Hematopoietic multipotent progenitor cell treated with erythropoietin and hydrocortisone succinate and interleukin-3 and kit ligand, for 8 days (in vitro differentiated cells): ENCODE measurements at regions not wholly inside any gene's neighbourhood (a gene's known extent, or its start where the extent isn't known, plus 50 kb on each side); places are given as distances from the start of the nearest gene placed in this dataset.

Source experiments
- DNase-seq: peaks from one replicate; pipeline ENCODE4 v3.0.0-alpha.2; 2015

DNA sequence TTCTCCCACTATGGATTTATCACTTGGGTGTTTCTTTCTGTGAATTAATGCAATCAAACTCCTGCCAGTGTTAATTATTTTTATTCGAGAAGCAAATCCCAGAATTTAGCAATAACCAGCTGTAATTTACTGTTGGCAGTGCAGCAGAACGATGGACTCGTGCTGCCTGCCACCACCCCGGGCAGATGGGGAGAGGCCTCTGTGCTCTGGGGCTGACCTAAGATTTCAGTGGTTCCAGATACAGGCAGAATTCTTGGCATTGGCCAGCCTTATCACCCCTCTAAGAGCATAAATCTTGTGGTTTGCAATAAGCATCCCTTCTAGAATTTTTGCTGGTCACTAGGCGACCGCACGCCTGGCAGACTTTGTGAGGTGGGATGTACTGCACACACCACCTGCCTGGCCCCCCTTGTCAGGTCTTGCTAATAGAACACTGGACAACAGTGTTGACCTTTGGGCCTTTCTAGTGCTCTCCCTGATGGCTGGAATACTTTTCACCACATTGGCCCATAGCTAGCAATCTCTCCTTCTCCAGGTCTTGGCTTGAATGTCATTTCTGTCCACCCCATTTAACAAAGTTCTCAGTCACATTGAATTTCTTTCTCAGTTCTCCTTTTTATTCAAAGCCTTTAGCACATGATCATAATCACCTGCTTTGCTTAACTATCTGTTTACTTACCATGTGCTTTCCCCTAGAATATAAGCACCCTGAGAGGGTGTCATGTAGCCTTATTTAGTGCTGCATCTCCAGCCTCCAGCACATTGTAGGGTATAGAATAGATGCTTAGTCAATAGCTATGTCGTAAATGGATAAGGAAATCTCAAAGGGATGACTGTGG is 122.1 kb upstream of the DYNLRB2 start:
- peak; percentile 25 for DNase-seq

DNA sequence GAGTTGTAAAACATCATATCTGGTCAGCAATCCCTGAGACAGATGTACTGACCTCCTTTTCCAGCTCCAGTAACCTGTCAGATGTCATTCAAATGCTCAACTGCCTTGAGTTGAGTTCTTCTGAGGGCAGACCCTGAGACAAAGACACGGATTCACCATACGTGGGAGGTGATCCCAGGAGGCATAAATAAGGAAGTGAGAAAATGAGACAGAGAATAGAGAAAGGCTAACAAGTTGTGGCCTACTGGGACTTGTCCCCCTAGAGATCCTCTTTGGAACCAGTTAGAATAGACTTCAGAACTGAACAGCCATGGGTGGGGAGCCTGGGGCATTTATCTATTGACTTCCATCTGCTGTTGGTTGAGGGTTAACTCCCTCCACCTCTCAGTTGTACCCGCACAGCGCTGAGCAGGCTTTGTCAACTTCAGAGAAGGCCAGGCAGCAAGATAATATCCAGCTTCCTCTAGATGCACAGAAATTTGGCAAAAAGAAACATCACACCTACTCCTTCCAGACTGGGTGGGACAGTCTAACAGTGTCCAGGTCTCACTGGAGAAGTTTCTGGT is 123.0 kb upstream of the DYNLRB2 start:
- DNase-seq, result peak; percentile 93

GRCh38 chr16:80408014-80408413 is 132.8 kb upstream of the DYNLRB2 start:
- no peak for DNase-seq

GRCh38 chr16:80407265-80407987 is 133.4 kb upstream of the DYNLRB2 start:
- no peak for DNase-seq

GRCh38 chr16:80404847-80405246 is 135.9 kb upstream of the DYNLRB2 start:
- no peak for DNase-seq

- no peak for DNase-seq
These were observed 136.9 kb upstream of the DYNLRB2 start for GRCh38 chr16:80403894-80404293.

DNA sequence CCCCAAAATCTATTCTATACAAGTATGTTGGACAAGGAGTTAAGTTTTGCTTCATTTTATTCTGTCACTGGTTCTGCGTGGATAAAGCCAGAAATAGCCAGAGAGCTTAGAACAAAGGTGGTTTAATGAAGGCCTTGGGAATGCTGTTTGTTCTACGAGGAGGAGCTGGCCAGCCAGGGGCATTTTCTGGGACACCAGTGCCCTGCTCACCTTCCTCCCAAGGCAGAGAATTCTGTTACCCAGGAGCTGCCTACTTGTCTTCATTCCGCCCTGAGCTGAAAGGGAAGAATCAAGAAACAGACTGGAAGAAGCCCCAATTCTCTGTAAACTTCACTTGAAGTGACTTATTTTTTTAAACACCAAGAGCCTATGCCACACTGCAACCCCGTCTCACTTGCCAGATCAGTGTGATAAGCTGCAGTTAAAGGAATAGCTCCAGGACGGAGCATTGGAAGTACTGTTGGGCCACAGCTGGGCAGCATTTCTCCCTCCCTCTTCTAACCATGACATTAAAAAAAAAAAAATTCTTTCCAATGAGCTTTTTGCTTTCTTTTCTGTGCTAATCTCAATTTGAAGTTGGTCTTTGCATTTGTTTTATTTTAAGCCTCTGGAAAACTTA is 149.8 kb upstream of the DYNLRB2 start:
- DNase-seq, result no peak

- no peak for DNase-seq
These were observed 150.7 kb upstream of the DYNLRB2 start for GRCh38 chr16:80390046-80390445.

- DNase-seq, result no peak
These were observed 151.5 kb upstream of the DYNLRB2 start for GRCh38 chr16:80389338-80389737.

DNA sequence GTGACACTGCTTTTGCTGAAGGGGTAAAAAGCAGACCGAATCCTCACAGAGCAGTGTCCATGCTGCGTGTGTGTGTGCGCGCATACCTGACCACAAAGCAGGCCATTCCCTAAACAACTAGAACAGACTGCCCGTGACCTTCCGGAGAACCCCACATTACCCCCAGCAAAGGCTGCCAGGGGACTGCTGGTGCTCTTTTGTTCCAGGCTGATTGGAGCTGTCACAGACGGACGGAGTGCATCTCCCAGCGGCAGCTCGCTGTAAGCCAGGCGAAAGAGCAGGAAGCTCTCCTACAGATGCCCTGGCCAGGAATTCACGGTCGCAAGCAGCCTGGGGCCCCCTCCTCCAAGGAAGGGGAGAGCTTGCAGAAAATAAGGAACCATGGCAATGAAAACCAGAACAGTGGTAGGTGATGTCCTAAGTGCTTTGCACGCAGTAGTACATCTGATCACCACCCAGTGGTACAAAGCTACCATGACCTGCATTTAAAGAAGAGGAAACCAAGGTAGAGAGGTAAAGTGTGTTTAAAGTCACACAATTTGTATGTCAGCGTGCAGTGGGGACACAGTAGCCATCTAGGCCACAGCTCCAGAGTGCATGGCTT is 153.4 kb upstream of the DYNLRB2 start:
- no peak for DNase-seq

- no peak for DNase-seq
These were observed 155.9 kb upstream of the DYNLRB2 start for GRCh38 chr16:80384862-80385261.

DNA sequence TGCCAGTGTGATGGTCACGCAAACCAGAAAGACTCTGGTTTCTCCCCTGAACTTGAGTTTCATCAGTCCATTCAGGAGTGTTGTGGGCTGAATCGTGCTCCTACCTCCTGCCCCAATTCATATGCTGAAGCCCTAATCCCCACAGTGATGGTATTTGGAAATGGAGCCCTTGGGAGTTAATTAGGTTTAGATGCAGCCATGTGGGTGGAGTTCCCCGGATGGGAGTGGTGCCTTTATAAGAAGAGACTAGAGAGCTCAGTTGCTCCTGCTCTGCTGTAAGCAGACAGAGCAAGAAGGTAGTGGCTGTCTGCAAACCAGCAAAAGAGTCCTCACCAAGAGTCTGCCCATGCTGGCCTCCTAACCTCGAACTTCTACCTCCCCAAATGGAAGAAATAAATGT is 160.3 kb upstream of the DYNLRB2 start:
- DNase-seq, result no peak

GRCh38 chr16:80377096-80377956 is 163.5 kb upstream of the DYNLRB2 start:
- no peak for DNase-seq

DNA sequence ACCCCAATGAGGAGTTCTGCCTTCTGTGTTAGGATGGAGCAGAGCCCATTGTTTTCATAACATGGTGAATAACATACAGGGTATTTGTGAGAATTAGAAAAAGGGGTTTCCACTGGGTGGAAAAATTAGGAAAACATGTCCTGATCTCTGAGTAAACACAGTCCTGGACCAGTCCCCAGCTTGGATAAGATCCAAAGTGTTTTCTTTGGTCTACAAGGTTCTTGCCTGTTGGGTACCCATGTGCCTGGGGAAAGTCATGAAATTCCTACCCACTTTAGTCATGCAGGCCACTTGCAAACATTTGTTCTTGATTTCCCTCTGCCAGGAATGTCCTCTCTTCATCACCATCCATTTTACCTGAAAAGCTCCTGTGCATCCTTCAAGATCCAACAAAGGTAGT is 164.8 kb upstream of the DYNLRB2 start:
- no peak for DNase-seq

DNA sequence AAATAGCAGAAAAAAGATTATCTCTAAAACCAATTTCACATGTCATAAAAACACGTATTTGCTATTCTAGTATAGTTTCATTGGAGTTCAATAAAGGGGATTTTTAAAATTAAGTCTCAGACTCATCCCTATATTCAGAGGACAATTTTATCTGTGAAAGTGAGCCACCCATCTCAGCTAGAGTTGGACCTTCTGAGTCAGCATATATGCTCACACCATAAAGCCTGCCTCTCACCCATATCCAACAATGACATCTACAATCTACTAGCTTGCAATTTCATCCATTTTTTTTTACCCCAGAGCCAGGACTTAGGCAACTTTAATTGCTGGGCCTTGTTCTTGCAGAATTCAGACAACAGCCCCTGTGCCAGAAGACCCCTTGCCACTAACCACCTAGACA is 165.3 kb upstream of the DYNLRB2 start:
- no peak for DNase-seq

DNA sequence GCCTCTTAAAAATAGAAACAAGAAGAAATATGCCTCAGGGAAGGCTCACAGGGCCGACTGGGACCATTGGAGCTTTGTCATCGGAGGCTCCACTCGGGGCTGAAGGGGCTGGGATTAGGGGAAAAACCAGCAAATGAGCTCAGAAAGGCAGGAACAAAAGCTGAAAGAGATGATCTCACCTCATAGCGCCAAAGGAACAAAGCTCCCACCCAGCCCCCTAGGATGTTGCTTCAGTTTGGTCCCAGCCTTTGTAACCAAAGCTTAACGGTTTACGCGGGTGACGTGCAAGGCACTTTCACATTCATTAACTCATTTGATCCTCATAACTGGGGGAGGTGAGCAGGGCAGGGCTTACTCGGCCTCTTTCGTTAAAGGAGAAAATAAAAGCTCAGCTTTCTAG is 168.5 kb upstream of the DYNLRB2 start:
- no peak for DNase-seq

DNA sequence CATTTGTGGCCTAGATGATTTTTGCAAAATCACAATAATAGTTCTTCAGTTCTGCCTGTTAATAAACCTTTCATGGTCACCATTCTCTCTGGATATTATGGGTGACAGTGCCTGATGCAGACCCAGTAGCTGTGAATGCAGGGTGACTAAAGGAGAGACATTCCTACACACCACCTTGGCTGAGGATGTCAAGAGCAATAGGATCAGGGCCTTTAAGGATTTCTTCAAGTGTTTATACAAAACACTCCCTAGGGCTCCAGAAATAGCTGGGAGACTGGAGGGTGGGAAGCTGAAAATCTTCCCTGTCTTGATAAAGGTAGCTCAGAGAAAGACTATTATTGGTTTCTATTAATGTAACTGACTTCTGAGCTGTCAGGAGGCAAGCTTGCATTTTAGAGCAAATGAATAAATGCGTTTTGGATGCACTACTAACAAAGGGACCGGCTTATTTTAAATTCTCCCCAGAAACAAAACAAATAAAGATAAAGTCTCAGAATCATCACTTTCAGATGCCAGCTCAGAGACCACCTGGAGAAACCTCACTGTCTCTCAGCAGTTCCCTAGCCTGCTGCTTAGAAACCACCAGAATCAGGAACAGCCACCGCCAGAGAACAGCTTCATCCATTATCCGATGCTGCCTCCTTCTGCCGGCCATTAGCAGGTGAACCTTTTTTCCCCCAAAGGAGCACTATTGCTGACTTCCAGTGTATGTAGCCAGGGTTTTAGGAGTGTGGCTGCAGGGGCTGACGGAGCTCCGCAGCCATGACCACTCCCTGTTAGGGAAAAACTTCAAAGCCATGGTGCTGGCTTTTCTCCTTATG is 171.4 kb upstream of the DYNLRB2 start:
- DNase-seq, result no peak

DNA sequence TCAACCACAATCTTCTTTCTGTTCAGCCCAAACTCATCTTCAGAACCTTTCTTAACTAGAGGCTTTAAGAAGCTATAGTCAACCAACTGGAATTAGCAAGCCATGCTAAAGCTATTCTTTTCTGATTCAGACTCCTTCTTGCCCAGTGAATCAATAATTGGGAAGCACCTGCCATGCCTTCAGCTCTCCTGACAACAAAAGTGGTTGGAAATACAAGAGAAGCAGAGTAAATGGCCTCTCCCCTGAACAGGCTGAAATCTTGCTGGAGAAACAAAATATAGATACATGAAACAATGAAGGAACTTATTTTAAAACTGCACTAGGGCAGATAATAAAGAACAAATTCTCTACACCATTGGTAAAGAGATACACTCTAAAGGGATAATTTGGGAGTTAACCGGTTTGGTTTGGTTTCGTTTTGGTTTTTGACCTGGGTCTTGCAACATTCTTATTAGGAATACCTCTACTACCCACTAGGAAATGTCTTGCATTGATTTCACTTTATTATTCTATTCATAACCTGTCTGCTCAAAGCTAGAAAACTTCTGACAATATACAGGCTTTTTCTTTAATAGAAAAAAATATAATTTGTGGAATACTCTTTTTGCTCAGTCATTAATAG is 173.6 kb upstream of the DYNLRB2 start:
- no peak for DNase-seq

DNA sequence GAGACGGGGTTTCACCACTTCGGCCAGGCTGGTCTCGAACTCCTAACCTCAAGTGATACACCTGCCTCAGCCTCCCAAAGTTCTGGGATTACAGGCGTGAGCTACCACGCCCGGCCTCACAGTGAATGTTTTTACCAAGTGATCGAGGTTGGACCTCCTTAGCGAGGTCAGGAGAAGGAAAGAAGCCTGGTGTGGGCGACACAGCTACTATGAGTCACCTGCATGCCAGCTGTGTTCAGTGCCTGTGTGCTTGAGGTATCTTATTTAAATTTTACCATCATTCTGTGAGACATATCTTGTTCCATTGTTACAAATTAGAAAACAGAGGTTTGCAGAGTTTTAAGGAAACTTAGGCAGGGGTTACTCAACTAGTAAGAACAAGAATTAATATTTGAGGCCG is 174.8 kb upstream of the DYNLRB2 start:
- no peak for DNase-seq

GRCh38 chr16:80362816-80363215 is 178.0 kb upstream of the DYNLRB2 start:
- DNase-seq, result no peak

DNA sequence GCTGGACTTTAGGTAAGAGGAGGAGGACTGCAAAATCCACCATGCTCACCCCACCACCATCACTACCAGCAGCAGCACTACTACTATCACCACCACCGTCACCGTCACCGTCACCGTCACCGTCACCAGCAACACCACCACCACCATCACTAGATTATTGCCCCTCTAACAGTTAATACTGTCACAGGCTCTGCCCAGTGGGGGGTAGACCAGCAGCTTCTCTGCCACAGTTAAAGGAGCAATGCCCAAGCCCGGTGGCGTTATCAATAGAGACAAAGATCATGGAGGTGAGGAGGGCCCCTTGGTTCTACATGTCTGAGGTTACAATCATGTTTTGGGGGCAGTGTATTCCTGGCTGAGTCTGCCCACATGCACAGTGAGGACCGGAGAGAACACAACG is 184.4 kb upstream of the DYNLRB2 start:
- DNase-seq, result no peak
